ENCODE measurements at regions not wholly inside any gene's neighbourhood (a gene's known extent, or its start where the extent isn't known, plus 50 kb on each side); places are given as distances from the start of the nearest gene placed in this dataset.

GRCh38 chr15:98288091-98288590 is 327.6 kb downstream of the ARRDC4 start:
- TF ChIP-seq POLR2AphosphoS5 (IDR thresholded peaks at IDR 0.05; ENCODE audit: borderline replicate concordance, low read depth, low read length) = no peak
- no peak for TF ChIP-seq EZH2 (IDR thresholded peaks at IDR 0.05)
